ENCODE measurements at regions not wholly inside any gene's neighbourhood (a gene's known extent, or its start where the extent isn't known, plus 50 kb on each side); places are given as distances from the start of the nearest gene placed in this dataset.

GRCh38 chr5:28219539-28219938, 1181.2 kb upstream of the CDH9 start:
- no peak for TF ChIP-seq CTCF (IDR thresholded peaks at IDR 0.05)
- TF ChIP-seq POLR2A (IDR thresholded peaks at IDR 0.05): no peak

Measured in prostate gland (tissue), 2 donors.